ENCODE measurements at regions not wholly inside any gene's neighbourhood (a gene's known extent, or its start where the extent isn't known, plus 50 kb on each side); places are given as distances from the start of the nearest gene placed in this dataset.
"Not testable (repeated sequence)": the region's sequence is repeated elsewhere in the genome, so short reads cannot be mapped to it uniquely, and the experiment has no call there.

- H3K9me3 ChIP-seq (ENCODE audit: control insufficient read depth, insufficient read depth, low read length); H2BK120ac ChIP-seq (ENCODE audit: low read depth, low read length); H4K20me1 ChIP-seq (ENCODE audit: insufficient read depth, low read length); H2BK15ac ChIP-seq (ENCODE audit: low read depth, low read length); H3K23ac ChIP-seq (ENCODE audit: low read depth, low read length); H4K91ac ChIP-seq (ENCODE audit: insufficient read depth, low read depth, low read length); H3K9me1 ChIP-seq (ENCODE audit: insufficient read depth, low read length); ATAC-seq (ENCODE audit: low read depth); intact Hi-C loops (cut with micrococcal nuclease); in situ Hi-C loops (cut with MboI; ENCODE audit: low sequenced_read_pairs); H3K27ac ChIP-seq (ENCODE audit: insufficient read depth, low read length); H3K4me2 ChIP-seq (ENCODE audit: low read depth, low read length); H3K36me3 ChIP-seq (ENCODE audit: control insufficient read depth, insufficient read depth, low read length); H2AFZ ChIP-seq (replicated peaks; ENCODE audit: low read length, poor library complexity); DNase-seq; H3K9ac ChIP-seq (ENCODE audit: low read depth, low read length); H3K14ac ChIP-seq (replicated peaks; ENCODE audit: low read depth, low read length); H4K5ac ChIP-seq (ENCODE audit: low read depth, low read length); POLR2A ChIA-PET (ENCODE audit: unreplicated experiment); H2BK20ac ChIP-seq (ENCODE audit: low read depth, low read length); H3K18ac ChIP-seq (ENCODE audit: low read depth, low read length); dilution Hi-C loops (cut with HindIII; ENCODE audit: low sequenced_read_pairs, unreplicated experiment); H3K79me1 ChIP-seq (ENCODE audit: low read depth in 1 of 2, low read length in 2 of 2); CTCF ChIA-PET; H3K4me1 ChIP-seq (ENCODE audit: control insufficient read depth, insufficient read depth, low read length); H4K8ac ChIP-seq (ENCODE audit: low read depth in 2 of 2, low read length in 2 of 2); H2BK5ac ChIP-seq (ENCODE audit: low read depth, low read length, poor library complexity, severe bottlenecking); H3K56ac ChIP-seq (ENCODE audit: extremely low read depth, insufficient read depth, low read length); H3K4me3 ChIP-seq (ENCODE audit: insufficient read depth, low read depth, low read length); H2AK5ac ChIP-seq (ENCODE audit: low read depth, low read length); BruUV-seq (replicated peaks); H3K27me3 ChIP-seq (ENCODE audit: control insufficient read depth, insufficient read depth, low read length); H2AK9ac ChIP-seq (replicated peaks; ENCODE audit: low read depth, low read length, poor library complexity); H3K4ac ChIP-seq (ENCODE audit: low read depth, low read length): not testable (repeated sequence)
- no CpG with 5 or more reads among the region's 1 CpG for WGBS, 2 experiments (ENCODE audit: extremely low coverage in 2 of 2, insufficient read length in 1 of 2)
Observed at GRCh38 chrX:18030656-18031055, 169.6 kb upstream of the RAI2 start.

Data from IMR-90 (cell line).